Middle frontal gyrus (tissue), 1 donor: ENCODE measurements at regions not wholly inside any gene's neighbourhood (a gene's known extent, or its start where the extent isn't known, plus 50 kb on each side); places are given as distances from the start of the nearest gene placed in this dataset.

Experiments
- DNase-seq: peaks from one replicate; pipeline ENCODE4 v3.0.0-alpha.2; 2015; ENCODE audit warnings: low spot score; ENCODE audit errors: extremely low spot score

GRCh38 chr13:99827011-99827772 lies 144.4 kb downstream of the ZIC5 start:
- DNase-seq = no peak

GRCh38 chr13:99823961-99824360 lies 147.6 kb downstream of the ZIC5 start:
- DNase-seq = no peak

GRCh38 chr13:99822820-99823219 lies 148.7 kb downstream of the ZIC5 start:
- DNase-seq = no peak

- no peak for DNase-seq
These were observed 149.8 kb downstream of the ZIC5 start for GRCh38 chr13:99821741-99822140.

- DNase-seq = no peak
These were observed 151.6 kb downstream of the ZIC5 start for GRCh38 chr13:99819967-99820366.

- DNase-seq = no peak
These were observed 155.2 kb downstream of the ZIC5 start for GRCh38 chr13:99816321-99816720.

GRCh38 chr13:99813336-99814095 lies 158.1 kb downstream of the ZIC5 start:
- DNase-seq = no peak

GRCh38 chr13:99812625-99813024 lies 158.9 kb downstream of the ZIC5 start:
- no peak for DNase-seq

GRCh38 chr13:99811067-99811700 lies 160.4 kb downstream of the ZIC5 start:
- no peak for DNase-seq

GRCh38 chr13:99809926-99810325 lies 161.6 kb downstream of the ZIC5 start:
- no peak for DNase-seq

- DNase-seq = no peak
These were observed 162.1 kb downstream of the ZIC5 start for GRCh38 chr13:99809496-99809895.

GRCh38 chr13:99808786-99809185 lies 162.8 kb downstream of the ZIC5 start:
- no peak for DNase-seq

- DNase-seq = no peak
These were observed 164.9 kb downstream of the ZIC5 start for GRCh38 chr13:99806671-99807070.

- no peak for DNase-seq
These were observed 166.2 kb downstream of the ZIC5 start for GRCh38 chr13:99805361-99805760.

GRCh38 chr13:99803141-99803540 lies 168.4 kb downstream of the ZIC5 start:
- peak; percentile 23 for DNase-seq

- DNase-seq = no peak
These were observed 169.2 kb downstream of the ZIC5 start for GRCh38 chr13:99802416-99802815.

GRCh38 chr13:99800951-99801350 lies 170.6 kb downstream of the ZIC5 start:
- no peak for DNase-seq

- DNase-seq = no peak
These were observed 171.6 kb downstream of the ZIC5 start for GRCh38 chr13:99800011-99800410.

- DNase-seq = no peak
These were observed 172.8 kb downstream of the ZIC5 start for GRCh38 chr13:99798756-99799155.

- DNase-seq = no peak
These were observed 173.9 kb downstream of the ZIC5 start for GRCh38 chr13:99797691-99798090.

- DNase-seq = no peak
These were observed 175.3 kb downstream of the ZIC5 start for GRCh38 chr13:99796175-99796819.
